CD8-positive, alpha-beta memory T cell (primary cell): ENCODE measurements at regions not wholly inside any gene's neighbourhood (a gene's known extent, or its start where the extent isn't known, plus 50 kb on each side); places are given as distances from the start of the nearest gene placed in this dataset.
"Not testable (repeated sequence)": the region's sequence is repeated elsewhere in the genome, so short reads cannot be mapped to it uniquely, and the experiment has no call there.

ENCODE experiments used
- CTCF ChIA-PET: fragments of 350-600 bp; sonication (Branson Sonifier 250); formaldehyde crosslinking; loops from one replicate; lab custom pipeline; 2021; ENCODE audit warnings: antibody characterized with exemption; lab: Charles Lee
- POLR2A ChIA-PET: fragments of 350-600 bp; sonication (Branson Sonifier 250); formaldehyde crosslinking; loops from one replicate; lab custom pipeline; 2021; ENCODE audit warnings: antibody characterized with exemption; lab: Charles Lee
- DNase-seq, 5 donors: peaks; one replicate each; pipeline versions ENCODE4 v3.0.0 to v3.0.0-alpha.2; 2020 to 2022; ENCODE audit warnings: mixed read lengths in 1 of 5
- H3K27ac ChIP-seq: one replicate; pipeline ENCODE4 v1.7.0; 2013; ENCODE audit warnings: low read depth, mild to moderate bottlenecking, low read length, moderate library complexity
- H3K27me3 ChIP-seq: 2 replicates; pipeline ENCODE4 v1.7.0; 2013; ENCODE audit warnings: low read length, mild to moderate bottlenecking; ENCODE audit not compliant: insufficient read depth, poor library complexity, severe bottlenecking
- H3K36me3 ChIP-seq: 2 replicates; pipeline ENCODE4 v1.7.0; 2013; ENCODE audit warnings: mild to moderate bottlenecking, low read length, moderate library complexity; ENCODE audit not compliant: insufficient read depth
- H3K4me1 ChIP-seq: 2 replicates; pipeline ENCODE4 v1.7.0; 2013; ENCODE audit warnings: mild to moderate bottlenecking, low read length, moderate library complexity; ENCODE audit not compliant: insufficient read depth
- H3K4me3 ChIP-seq: 2 replicates; pipeline ENCODE4 v1.7.0; 2013; ENCODE audit warnings: mild to moderate bottlenecking, low read length
- H3K9me3 ChIP-seq: 2 replicates; pipeline ENCODE4 v1.7.0; 2013; ENCODE audit warnings: mild to moderate bottlenecking, low read length
- H3K27ac Mint-ChIP-seq, 8 donors: one replicate each; pipeline ENCODE4 v1.8.0; 2020 to 2021; ENCODE audit warnings: mixed read lengths in 8 of 8, mild to moderate bottlenecking in 6 of 8, inconsistent platforms in 3 of 8, moderate library complexity in 3 of 8
- H3K27me3 Mint-ChIP-seq, 2 donors: one replicate each; pipeline ENCODE4 v1.8.0; 2020 to 2021; ENCODE audit warnings: mixed read lengths in 2 of 2, mild to moderate bottlenecking in 1 of 2, moderate library complexity in 1 of 2
- H3K36me3 Mint-ChIP-seq, 3 donors: one replicate each; pipeline ENCODE4 v1.8.0; 2020 to 2021; ENCODE audit warnings: mixed read lengths in 3 of 3, inconsistent platforms in 1 of 3, mild to moderate bottlenecking in 1 of 3
- H3K4me1 Mint-ChIP-seq, 3 donors: one replicate each; pipeline ENCODE4 v1.8.0; 2020 to 2021; ENCODE audit warnings: mixed read lengths in 3 of 3, inconsistent platforms in 1 of 3, mild to moderate bottlenecking in 1 of 3
- H3K4me3 Mint-ChIP-seq, 7 donors: one replicate each; pipeline ENCODE4 v1.8.0; 2020 to 2021; ENCODE audit warnings: mixed read lengths in 7 of 7, mild to moderate bottlenecking in 6 of 7, moderate library complexity in 4 of 7, inconsistent platforms in 2 of 7
- H3K9me3 Mint-ChIP-seq, 5 donors: one replicate each; pipeline ENCODE4 v1.8.0; 2020 to 2022; ENCODE audit warnings: mixed read lengths in 5 of 5, mild to moderate bottlenecking in 3 of 5, moderate library complexity in 2 of 5, inconsistent platforms in 1 of 5

- H3K4me1 Mint-ChIP-seq, result no peaks in the 10 kb centered on the region
- H3K36me3 Mint-ChIP-seq, result peaks cover 0 to 1% (median 0%) of the 10 kb centered on the region in 3 donors
- no peaks in the 10 kb centered on the region for H3K27me3 ChIP-seq
- H3K9me3 Mint-ChIP-seq, result peaks cover 0 to 8% (median 0%) of the 10 kb centered on the region in 5 donors
- DNase-seq, result no peak
- peaks cover 4 to 22% of the 10 kb centered on the region in 2 donors for H3K27me3 Mint-ChIP-seq
- H3K4me3 Mint-ChIP-seq, result no peak overlapping the region
- H3K27ac Mint-ChIP-seq, result no peak overlapping the region
- ChIA-PET CTCF (no interaction called here), POLR2A (no interaction called here)
- no peaks in the 10 kb centered on the region for H3K9me3 ChIP-seq
- H3K36me3 ChIP-seq, result no peaks in the 10 kb centered on the region
- H3K27ac ChIP-seq, result no peak overlapping the region
- H3K4me1 ChIP-seq, result no peaks in the 10 kb centered on the region
- no peak overlapping the region for H3K4me3 ChIP-seq
Measured at GRCh38 chr9:115462623-115463022, 344.7 kb upstream of the TNC start.

DNA sequence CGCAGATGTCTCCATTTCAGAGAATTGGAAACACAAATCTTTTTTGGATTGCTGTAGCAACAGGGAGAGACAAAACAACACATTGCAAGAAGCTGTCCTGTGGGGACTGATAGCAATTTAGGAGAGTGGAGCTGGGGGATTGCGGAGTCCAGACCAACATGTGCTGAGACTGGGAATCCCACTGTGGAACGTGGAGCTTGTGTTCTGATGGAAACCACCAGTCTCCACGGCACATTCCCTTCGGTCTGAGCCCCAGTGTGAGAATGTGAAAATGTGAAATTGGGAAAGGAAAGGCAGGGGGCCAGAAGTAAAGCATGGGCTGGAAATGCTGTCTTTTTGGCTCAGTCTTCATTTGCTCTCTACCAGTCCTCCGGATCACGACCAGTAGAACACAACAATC is 348.8 kb upstream of the TNC start:
- POLR2A ChIA-PET, result no interaction called here

DNA sequence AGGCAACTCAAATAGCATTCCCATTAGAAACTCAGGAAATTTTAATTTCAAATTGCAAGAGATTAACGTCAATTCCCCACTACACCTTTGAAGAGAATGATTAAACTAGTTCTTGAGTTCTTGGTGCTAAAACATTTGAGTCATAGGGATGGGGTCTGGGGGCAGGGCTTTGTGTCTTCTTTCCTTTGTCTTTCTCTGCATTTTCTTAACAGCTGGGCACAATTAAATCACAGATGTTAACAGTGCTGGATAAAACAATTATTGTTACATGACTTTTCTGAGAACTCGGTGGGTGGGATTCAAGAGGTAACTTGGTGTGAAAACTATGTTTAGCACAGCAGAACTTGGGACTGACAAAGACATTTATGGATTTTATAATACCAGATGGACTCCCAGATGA is 351.9 kb upstream of the TNC start:
- no peak overlapping the region for H3K4me3 Mint-ChIP-seq
- H3K4me1 ChIP-seq, result no peaks in the 10 kb centered on the region
- H3K4me3 ChIP-seq, result no peak overlapping the region
- no peak overlapping the region for H3K27ac Mint-ChIP-seq
- no peak for DNase-seq
- peaks cover 0 to 3% of the 10 kb centered on the region in 2 donors for H3K27me3 Mint-ChIP-seq
- H3K9me3 ChIP-seq, result no peaks in the 10 kb centered on the region
- ChIA-PET POLR2A (no interaction called here), CTCF (no interaction called here)
- no peaks in the 10 kb centered on the region for H3K4me1 Mint-ChIP-seq
- H3K36me3 ChIP-seq, result no peaks in the 10 kb centered on the region
- H3K27me3 ChIP-seq, result no peaks in the 10 kb centered on the region
- peaks cover 0 to 3% (median 0%) of the 10 kb centered on the region in 5 donors for H3K9me3 Mint-ChIP-seq
- no peaks in the 10 kb centered on the region for H3K36me3 Mint-ChIP-seq
- H3K27ac ChIP-seq, result no peak overlapping the region

More for the DNA sequence above, 348.8 kb upstream of the TNC start:
- no peak for DNase-seq
- no peaks in the 10 kb centered on the region for H3K27me3 ChIP-seq
- CTCF ChIA-PET, result no interaction called here
- no peaks in the 10 kb centered on the region for H3K4me1 Mint-ChIP-seq
- H3K27me3 Mint-ChIP-seq, result peaks cover 0 to 4% of the 10 kb centered on the region in 2 donors
- peaks cover 0 to 3% (median 0%) of the 10 kb centered on the region in 5 donors for H3K9me3 Mint-ChIP-seq
- no peaks in the 10 kb centered on the region for H3K9me3 ChIP-seq
- no peak overlapping the region for H3K4me3 Mint-ChIP-seq
- no peaks in the 10 kb centered on the region for H3K36me3 Mint-ChIP-seq
- H3K27ac ChIP-seq, result no peak overlapping the region
- H3K36me3 ChIP-seq, result no peaks in the 10 kb centered on the region
- no peak overlapping the region for H3K27ac Mint-ChIP-seq
- H3K4me1 ChIP-seq, result no peaks in the 10 kb centered on the region
- no peak overlapping the region for H3K4me3 ChIP-seq

GRCh38 chr9:115473032-115473431 is 355.1 kb upstream of the TNC start:
- H3K36me3 Mint-ChIP-seq, H3K4me3 ChIP-seq, H3K27ac ChIP-seq, H3K27me3 ChIP-seq, H3K27me3 Mint-ChIP-seq, H3K36me3 ChIP-seq, POLR2A ChIA-PET, H3K4me1 ChIP-seq, H3K9me3 Mint-ChIP-seq, CTCF ChIA-PET, H3K4me1 Mint-ChIP-seq, H3K4me3 Mint-ChIP-seq, H3K27ac Mint-ChIP-seq, H3K9me3 ChIP-seq, DNase-seq: not testable (repeated sequence)

DNA sequence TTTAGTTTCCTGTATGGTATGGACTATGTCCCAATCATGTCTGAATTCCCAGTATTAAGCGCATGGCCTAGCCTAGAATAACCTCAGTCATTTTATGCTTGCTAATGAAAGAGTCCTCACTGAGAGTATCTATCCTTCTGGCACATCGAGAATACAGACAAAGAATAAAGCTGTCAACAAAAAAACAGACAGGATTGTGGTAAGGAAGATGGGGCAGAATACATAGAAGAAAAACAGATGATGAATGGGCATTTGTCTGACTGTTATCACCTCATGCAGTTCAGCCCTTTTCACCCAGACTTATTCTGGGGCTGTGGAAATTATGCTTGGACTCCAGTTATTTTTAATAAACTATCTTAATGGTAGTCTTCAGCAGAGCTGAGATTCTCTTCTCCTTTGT is 363.8 kb upstream of the TNC start:
- DNase-seq, result no peak
- Mint-ChIP-seq H3K36me3 (no peaks in the 10 kb centered on the region), H3K4me1 (no peaks in the 10 kb centered on the region), H3K27ac (no peak overlapping the region), H3K27me3 (peaks cover 4 to 7% of the 10 kb centered on the region in 2 donors), H3K9me3 (no peaks in the 10 kb centered on the region), H3K4me3 (no peak overlapping the region)
- Histone ChIP-seq H3K9me3 (no peaks in the 10 kb centered on the region), H3K27ac (no peak overlapping the region), H3K27me3 (no peaks in the 10 kb centered on the region), H3K4me3 (no peak overlapping the region), H3K36me3 (no peaks in the 10 kb centered on the region), H3K4me1 (no peaks in the 10 kb centered on the region)
- POLR2A ChIA-PET, result no interaction called here
- CTCF ChIA-PET, result no interaction called here

DNA sequence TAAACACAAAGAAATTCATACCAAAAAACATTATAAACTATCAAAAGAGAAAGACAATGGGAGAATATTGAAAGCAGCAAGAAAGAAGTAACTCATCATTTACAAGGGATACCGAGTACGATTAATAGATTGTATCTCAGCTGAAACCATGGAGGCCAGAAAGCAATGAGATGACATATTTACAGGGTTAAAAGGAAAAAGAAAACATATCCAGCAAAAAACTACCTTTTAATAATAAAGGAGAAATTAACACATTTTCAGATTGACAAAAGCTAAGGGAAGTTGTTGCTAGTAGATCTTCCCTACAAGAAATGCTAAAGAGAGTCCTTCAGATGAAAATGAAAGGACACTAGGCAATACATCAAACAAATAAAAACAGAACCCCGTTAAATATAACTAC is 364.8 kb upstream of the TNC start:
- ChIA-PET POLR2A (no interaction called here), CTCF (no interaction called here)
- no peaks in the 10 kb centered on the region for H3K36me3 ChIP-seq
- no peaks in the 10 kb centered on the region for H3K27me3 ChIP-seq
- H3K27ac ChIP-seq, result no peak overlapping the region
- Mint-ChIP-seq H3K36me3 (no peaks in the 10 kb centered on the region), H3K4me3 (no peak overlapping the region), H3K27ac (no peak overlapping the region), H3K27me3 (peaks cover 3 to 7% of the 10 kb centered on the region in 2 donors), H3K4me1 (no peaks in the 10 kb centered on the region), H3K9me3 (no peaks in the 10 kb centered on the region)
- no peak overlapping the region for H3K4me3 ChIP-seq
- H3K4me1 ChIP-seq, result no peaks in the 10 kb centered on the region
- H3K9me3 ChIP-seq, result no peaks in the 10 kb centered on the region
- no peak for DNase-seq

DNA sequence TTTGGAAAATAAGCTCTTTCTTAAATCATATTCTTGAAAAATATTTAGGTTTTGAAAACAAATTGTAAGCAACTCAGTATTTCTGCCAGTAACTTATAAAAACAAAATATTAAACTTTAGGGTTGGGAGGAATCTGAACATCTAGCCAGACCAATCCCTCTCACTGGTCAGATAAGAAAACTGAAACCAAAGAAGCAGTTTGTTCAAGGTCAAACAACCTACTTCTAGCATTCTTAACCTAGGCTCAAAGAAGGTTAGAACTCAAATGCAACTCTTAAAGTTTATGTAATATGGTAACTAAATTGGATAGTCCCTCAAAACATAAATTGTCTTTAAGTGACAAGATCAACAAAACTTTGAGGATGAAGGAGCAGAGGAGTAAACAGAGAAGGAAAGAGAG is 374.9 kb upstream of the TNC start:
- Histone ChIP-seq H3K4me1 (no peaks in the 10 kb centered on the region), H3K4me3 (no peak overlapping the region), H3K27me3 (no peaks in the 10 kb centered on the region), H3K36me3 (no peaks in the 10 kb centered on the region), H3K9me3 (no peaks in the 10 kb centered on the region), H3K27ac (no peak overlapping the region)
- peaks cover 2 to 17% of the 10 kb centered on the region in 2 donors for H3K27me3 Mint-ChIP-seq
- POLR2A ChIA-PET, result no interaction called here
- H3K4me1 Mint-ChIP-seq, result no peaks in the 10 kb centered on the region
- DNase-seq, result no peak
- H3K4me3 Mint-ChIP-seq, result no peak overlapping the region
- no peaks in the 10 kb centered on the region for H3K36me3 Mint-ChIP-seq
- no peaks in the 10 kb centered on the region for H3K9me3 Mint-ChIP-seq
- H3K27ac Mint-ChIP-seq, result no peak overlapping the region
- CTCF ChIA-PET, result no interaction called here

DNA sequence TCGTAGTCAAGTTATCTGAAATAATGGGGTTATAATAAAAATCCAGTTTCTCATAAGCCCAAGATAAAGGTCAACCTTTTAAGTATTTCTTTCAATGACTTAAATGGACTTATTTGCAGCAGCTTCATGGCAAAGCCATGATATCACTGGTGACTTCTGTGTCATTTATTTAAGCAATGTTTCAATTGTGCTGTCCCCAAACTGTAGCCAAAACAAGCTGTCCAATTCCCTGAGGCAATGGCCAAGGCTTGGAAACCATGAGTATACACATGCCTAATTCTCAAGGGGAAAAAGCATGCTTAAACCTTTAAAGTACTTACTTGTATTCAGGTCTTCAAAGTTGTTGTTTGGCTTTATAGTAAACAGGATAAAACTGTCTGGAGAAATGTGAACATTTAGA is 376.4 kb upstream of the TNC start:
- no peaks in the 10 kb centered on the region for H3K4me1 Mint-ChIP-seq
- H3K36me3 ChIP-seq, result no peaks in the 10 kb centered on the region
- H3K9me3 ChIP-seq, result no peaks in the 10 kb centered on the region
- no peak overlapping the region for H3K27ac ChIP-seq
- no peak overlapping the region for H3K4me3 ChIP-seq
- POLR2A ChIA-PET, result no interaction called here
- CTCF ChIA-PET, result no interaction called here
- DNase-seq, result no peak
- H3K9me3 Mint-ChIP-seq, result no peaks in the 10 kb centered on the region
- H3K36me3 Mint-ChIP-seq, result no peaks in the 10 kb centered on the region
- H3K4me1 ChIP-seq, result no peaks in the 10 kb centered on the region
- H3K27me3 ChIP-seq, result no peaks in the 10 kb centered on the region
- no peak overlapping the region for H3K4me3 Mint-ChIP-seq
- H3K27ac Mint-ChIP-seq, result no peak overlapping the region
- H3K27me3 Mint-ChIP-seq, result peaks cover 2 to 17% of the 10 kb centered on the region in 2 donors

DNA sequence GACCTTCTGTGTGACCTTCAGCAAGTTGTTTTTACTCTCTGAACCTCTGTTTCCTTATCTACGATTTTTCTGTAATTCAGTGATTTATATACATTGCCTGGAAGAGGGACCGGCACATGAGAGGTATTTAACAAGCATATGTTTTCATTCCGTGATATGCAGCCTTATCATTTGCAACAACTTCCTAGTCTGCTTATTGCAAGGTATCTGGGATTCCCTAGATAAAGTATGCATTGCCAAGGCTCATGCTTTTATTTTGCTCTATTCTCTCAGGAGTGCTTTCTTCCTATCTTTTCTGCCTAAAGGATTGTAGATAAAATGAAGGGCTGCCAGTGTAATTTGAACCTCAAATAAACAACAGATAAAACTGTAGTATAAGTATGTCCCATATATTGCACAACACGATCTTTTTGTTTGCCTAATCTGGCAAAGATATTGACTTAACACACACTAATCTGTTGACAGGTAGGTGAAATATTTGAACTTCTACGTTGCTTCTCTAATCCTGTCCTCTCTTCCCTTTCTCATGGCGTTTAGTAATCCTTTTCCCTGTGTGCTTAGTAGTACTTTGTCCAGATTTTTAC is 377.2 kb upstream of the TNC start:
- Mint-ChIP-seq H3K36me3 (no peaks in the 10 kb centered on the region), H3K4me3 (no peak overlapping the region), H3K9me3 (no peaks in the 10 kb centered on the region), H3K27me3 (peaks cover 2 to 18% of the 10 kb centered on the region in 2 donors), H3K4me1 (no peaks in the 10 kb centered on the region), H3K27ac (no peak overlapping the region)
- Histone ChIP-seq H3K9me3 (no peaks in the 10 kb centered on the region), H3K4me3 (no peak overlapping the region), H3K4me1 (no peaks in the 10 kb centered on the region), H3K27me3 (no peaks in the 10 kb centered on the region), H3K36me3 (no peaks in the 10 kb centered on the region), H3K27ac (no peak overlapping the region)
- ChIA-PET CTCF (no interaction called here), POLR2A (no interaction called here)
- no peak for DNase-seq
